HG02642 (cell line): ENCODE measurements at regions not wholly inside any gene's neighbourhood (a gene's known extent, or its start where the extent isn't known, plus 50 kb on each side); places are given as distances from the start of the nearest gene placed in this dataset.
"Not testable (repeated sequence)": the region's sequence is repeated elsewhere in the genome, so short reads cannot be mapped to it uniquely, and the experiment has no call there.

ENCODE experiments used
- ATAC-seq: cut with Tn5 transposase; IDR thresholded peaks from one replicate; pipeline ENCODE4 v1.9.1; 2021; ENCODE audit warnings: mild to moderate bottlenecking; ENCODE audit not compliant: unreplicated experiment, poor library complexity

DNA sequence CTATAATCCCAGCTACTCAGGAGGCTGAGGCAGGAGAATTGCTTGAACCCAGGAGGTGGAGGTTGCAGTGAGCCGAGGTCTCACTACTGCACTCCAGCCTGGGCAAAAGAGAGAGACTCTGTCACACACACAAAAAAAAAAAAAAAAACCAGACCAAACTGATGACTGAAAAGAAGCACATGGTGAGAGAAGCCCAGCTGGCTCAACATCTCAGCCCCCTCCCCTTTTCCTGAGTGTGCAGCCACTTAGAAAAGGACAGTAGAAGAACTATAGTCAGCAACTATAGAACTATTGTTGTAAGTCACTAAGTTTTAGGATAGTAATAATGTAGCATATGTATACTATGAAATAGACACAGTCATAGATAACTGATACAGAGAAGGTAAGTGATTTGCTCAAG, 87.2 kb upstream of the RALGPS2 start:
- no peak for ATAC-seq

DNA sequence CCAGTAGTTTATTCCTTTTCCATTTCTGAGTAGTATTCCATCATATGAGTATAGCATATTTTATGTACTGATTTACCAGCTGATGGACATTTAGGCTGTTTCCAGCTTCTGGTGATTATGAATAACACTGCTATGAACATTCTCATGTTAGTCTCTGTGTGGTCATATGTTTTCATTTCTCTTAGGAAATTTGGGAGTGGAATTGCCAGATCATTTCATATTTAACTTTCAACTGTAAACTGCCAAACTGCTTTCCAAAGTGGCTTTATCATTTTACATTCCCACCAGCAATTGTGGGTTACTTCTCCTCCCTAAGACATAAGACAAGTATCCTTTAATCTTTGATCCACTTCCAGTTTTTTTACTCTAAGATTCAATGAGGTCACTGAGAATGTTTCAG, 85.7 kb upstream of the RALGPS2 start:
- no peak for ATAC-seq

DNA sequence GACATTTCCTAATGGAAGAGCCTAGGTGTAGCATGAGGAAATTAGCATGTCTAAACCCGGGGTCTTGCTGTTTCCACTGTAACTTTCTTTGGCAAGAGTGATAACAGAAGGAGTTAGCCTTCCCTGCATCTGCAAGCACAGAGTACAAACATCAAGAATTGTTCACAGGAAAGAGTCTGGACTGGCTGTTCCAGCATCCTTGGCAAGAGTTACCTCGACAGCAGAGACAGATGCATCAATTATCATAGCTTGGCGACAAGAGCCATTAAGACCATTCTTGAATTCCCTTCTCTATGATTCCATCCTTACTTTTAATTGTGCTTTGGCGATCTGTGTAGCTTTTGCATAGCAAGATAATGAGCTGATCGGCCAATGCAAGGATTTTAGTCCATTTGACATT, 82.8 kb upstream of the RALGPS2 start:
- no peak for ATAC-seq

DNA sequence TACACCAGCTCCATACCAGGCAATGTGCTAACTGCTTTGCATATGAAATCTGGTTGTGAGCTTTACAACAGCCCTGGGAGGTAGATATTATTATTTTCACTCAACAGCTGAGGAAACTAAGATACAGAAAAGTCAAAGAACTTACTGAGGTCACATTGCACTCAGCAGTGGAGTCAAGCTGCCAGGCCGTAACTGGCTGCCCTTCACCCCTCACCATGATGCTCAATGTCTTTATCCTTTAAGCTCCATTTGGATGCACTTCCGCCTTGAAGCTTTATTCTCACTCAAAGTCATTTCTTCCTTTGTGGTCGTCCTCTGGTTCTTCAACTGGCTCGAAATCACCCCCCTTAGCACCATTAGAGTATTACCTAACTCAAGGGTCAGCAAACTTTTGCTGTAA, 81.7 kb upstream of the RALGPS2 start:
- no peak for ATAC-seq

DNA sequence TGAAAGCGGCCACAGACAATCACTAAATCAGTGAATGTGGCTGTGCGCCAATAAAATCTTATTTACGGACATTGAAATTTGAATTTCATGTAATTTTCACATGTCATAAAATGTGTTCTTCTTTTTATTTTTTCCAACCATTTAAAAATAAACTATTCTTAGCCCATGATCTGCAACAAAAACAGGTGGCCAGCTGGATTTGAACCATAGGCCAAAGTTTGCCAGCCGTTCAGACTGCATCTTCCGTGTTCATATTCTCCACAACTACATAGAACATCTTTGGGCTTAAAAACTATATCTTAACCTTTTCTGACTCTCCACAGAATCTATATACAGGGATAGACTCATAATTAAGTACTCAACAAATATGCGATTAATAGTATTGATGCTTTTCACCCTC, 81.2 kb upstream of the RALGPS2 start:
- no peak for ATAC-seq

DNA sequence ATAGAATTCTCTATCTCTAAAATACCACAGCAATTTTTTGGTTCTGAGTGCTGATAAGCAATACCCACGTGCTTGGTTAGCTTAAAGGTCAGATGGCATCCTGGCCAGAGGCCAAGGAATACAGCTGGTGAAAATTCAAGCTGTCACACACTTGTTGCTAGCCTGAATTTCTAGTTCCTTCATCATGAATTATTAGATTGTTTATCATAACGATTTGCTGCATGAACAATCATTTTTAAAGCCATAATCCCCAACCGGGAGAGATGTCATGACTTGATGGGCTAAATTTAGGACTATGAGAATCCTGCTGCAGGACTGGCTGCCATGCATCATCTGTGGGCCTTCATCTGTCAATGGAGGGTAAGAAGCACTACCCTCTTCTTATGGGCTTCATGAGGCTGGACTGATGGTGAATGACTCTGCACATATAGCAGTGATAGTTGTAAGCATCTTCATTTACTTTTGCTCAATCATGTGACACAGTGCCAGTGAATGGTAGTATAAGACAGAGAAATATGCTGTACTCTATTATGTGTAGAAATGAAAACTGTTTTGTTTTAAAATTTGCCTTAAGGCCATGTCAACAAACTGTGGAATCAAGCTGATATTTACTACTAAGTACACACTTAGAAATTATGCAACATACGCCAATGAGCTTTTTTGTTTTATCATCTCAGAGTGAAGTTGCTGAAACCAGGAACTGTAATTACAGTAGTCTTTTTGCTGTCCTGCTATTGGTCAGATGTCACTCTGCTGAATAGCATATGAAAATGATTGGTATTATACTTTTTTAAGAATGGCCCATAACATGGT, 80.5 kb upstream of the RALGPS2 start:
- ATAC-seq: no peak

DNA sequence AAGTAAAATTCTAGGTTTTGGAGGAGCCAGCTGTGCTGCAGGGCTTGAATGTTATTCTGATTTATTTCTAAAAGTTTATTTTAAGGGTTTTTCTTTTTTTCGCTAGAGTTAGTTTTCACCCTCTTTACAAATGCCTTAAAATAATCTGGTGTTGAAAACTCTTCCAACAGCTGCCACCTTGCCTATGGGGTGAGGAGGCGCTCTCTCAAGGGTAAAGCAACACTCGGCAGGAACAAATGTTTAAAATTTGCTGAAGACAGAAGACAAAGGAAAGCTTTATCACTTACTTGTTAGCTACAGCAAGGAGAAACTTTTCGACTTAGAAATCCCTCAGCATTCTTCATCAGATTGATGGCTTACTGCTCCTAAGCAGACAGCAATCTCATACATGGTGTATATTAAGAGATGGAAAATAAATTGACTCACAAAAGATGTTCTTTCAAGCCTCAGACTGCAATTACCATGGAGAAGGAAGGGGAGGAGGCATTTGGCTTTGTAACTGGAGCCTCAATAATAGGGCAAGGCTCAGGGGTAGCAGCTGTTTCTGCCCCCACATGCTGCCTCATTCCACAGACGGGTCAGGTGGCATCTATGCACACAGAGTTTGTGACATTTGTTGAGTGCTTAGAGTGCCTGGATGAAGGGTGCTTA, 79.8 kb upstream of the RALGPS2 start:
- no peak for ATAC-seq

DNA sequence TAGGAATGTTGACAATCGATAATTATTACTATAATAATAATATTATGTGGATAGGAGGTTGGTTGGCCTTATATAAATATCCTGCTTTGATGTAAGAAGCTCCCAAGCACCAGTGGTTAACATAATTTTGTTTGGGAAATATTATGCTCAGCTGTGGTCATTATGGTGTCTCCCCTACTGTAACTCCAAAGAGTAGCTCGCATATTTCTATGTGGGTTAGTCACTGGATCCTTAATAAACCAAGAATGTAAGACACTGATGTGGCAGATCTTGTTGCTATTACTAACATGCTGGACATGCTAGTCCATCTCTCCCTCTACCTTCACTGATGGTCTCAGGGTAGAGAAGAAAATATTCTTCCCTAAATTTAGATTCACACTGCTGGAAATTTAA, 79.2 kb upstream of the RALGPS2 start:
- ATAC-seq: no peak

DNA sequence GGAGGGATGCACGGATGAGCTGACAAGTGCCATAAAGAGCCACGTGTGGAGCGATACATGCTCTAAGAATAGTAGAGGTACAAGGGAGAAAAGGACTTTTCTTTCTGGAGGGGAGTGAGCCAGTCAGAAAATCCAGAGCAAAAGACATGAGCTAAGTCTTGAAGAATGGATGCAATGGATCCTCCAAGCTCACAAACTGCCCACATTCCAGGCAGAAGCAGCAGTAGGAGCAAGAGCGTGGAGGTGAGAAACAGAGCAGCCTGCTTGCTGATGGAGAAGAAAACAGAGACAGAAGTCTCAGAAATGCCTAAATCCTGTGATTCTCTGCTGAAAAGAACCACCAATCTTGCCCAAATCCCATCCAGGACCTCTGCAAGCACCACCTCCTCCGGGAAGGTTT, 78.2 kb upstream of the RALGPS2 start:
- ATAC-seq: no peak

DNA sequence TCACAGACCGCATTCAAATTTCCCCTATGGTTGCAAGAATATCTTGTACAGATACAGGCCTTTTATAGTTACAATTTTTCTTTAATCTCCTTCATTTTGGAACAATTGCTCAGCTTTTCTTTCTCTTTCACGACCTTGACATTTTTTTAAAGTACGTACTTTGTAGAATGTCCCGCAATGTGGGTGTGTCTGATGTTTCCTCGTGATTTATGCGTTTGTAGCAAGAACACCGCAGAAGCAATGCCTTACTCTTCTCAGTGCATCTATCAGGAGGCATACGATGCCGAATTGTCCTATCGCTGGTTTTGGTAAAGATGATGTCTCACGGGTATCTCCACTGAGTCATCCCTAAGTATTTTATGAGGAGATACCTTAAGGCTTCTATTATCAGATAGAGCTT, 76.9 kb upstream of the RALGPS2 start:
- no peak for ATAC-seq

DNA sequence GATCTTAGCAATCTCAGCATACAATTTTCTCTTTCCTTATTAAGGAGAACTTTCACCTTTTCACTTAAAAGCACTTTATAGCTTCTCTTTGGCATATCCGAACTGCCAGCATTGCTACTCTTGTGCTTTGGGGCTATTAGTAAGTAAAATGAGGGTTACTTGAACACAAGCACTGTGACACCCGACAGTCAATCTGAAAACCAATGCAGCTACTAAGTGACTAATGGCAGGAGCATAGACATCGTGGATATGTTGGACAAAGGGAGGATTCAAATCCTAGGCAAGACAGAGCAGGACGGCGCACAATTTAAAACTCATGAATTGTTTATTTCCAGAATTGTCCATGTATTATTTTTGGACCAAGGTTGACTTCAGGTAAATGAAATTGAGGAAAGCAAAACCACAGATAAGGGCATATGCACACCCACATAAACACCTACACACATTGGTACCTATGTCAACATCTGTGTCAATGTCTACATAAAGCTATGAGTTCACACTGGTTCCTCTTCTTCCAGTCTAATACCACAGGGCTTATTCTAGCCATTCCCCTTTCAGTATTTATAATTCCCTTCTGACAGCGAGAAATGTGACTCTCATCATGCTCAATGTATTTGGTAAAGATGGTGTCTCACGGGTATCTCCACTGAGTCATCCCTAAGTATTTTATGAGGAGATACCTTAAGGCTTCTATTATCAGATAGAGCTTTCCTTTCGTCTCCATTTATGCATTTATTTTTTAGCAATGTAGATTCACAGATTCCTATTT, 75.3 kb upstream of the RALGPS2 start:
- ATAC-seq: no peak

DNA sequence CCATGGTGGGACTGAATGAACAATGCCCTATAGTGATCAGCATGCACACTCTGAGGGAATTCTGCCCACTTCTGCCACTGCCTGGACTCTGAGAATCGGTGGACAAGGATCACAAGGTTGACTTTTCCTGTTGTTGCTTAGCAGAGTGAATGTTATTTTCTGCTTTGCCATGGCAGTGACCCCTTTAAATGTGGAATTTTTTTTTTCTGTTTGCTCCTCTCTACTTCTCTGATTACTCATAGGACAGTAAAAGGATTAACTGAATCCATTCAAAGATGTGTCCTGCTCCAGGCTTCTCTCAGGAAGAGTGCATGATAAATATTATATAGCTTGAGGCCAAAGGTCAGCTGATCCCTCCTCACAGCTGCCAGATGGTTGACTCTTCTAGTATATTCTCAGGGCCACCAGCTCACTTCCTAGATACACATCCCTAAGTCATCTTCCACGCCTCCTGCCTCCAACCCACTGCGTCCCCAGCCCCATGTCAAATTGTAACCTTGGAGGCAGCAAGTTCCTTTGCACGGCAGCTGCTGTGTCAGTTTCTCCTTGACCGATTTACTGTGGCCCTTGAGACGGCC, 74.0 kb upstream of the RALGPS2 start:
- no peak for ATAC-seq

DNA sequence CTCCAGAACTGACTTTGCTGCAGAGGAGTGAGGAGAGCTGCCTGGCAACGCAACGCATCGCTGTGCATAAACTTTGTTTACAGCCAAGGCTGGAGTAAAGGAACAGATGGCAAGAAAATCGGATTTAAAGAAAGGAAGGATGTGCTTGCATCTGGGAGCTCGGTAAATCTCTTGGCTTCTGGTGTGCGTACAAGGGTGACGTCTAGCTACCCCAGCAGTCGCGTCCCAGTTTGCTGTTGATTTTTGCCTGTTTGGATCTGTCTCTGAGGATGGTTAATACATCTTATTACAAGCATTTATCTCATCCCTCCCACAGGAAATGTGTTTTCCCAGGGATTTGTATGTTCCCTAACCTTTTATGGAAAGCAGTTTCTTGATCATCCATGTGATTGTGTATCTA, 73.3 kb upstream of the RALGPS2 start:
- ATAC-seq: no peak

DNA sequence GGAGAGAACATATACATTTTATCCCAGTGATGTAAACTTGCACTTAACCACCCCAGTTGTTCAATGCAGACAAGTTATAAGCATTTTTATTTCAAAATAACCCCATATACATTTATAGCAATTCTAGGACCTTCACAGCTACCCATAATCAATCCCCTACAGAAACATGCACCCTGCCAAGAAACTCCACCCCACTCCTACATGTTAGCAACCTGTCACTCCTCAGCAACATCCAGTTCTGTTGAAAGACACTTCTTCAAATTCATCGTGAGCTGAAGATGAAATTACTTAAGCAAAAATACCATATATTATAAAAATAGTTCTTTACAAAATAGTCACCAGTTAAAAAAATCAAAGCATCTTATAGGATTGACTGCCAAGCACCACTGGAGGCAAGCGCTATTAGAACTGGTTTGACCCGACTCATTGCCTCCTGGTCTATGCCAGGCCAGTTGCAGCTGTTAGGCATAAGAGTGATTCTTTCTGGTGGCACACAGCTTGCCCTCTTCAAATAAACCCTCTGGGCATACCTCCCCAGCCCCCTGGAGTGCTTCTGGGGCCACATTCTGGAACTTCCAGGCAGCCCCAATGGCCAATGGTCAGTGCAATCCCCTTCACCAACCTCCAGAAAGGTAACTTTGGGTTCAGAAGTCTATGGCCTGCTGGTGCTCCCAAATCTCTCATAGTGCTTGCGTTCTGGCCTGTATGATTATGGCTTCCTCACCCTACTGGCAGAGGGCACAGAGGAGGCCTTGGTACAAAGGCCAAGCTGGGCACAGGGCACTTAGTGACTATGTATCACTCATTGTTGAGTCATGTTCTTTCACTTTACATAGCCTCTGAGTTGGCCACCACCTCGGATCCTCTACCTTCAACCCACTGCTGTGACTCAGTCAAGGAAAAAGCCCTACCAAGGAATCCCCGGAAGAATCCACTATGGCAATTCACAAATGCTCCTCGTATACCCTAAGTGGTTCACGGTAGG, 72.2 kb upstream of the RALGPS2 start:
- no peak for ATAC-seq

DNA sequence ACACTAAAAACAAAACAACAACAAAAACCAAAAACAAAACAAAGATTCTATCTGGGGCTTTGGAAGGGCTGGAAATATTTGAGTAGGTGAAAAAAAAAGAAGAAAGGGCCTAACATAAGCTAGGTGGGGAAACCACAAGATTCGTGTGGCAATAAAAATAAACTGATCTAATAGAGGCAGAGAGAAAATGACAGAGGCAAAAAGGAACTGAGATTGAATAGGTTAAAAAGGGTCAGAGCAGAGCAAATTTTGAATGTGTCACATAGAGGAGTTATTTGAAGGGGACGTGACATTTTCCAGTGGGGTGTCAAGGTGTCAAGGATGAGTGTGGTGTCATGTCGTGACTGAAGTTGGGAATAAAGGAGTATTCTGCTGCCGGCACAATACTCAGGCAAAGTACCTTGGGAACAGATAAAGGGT, 65.2 kb upstream of the RALGPS2 start:
- peak; percentile 60 for ATAC-seq

DNA sequence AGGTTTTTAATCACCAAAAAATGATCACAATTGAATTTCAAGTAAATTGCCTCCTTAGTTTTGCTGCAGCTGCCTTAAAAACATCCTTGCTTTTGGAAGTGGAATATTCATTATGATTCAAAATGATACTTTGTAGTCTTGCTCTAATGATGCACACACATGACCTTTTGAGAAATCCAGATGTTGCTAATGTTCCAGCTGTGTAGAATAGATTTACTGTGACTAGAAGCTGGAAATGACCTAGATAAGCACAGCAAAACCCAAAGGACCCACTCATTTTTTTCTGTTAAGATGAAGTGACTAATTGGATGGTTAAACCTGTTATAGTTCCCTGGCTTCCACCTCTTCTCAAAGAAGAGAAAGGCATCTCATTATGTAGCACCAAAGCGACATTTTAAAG, 64.6 kb upstream of the RALGPS2 start:
- ATAC-seq: no peak

DNA sequence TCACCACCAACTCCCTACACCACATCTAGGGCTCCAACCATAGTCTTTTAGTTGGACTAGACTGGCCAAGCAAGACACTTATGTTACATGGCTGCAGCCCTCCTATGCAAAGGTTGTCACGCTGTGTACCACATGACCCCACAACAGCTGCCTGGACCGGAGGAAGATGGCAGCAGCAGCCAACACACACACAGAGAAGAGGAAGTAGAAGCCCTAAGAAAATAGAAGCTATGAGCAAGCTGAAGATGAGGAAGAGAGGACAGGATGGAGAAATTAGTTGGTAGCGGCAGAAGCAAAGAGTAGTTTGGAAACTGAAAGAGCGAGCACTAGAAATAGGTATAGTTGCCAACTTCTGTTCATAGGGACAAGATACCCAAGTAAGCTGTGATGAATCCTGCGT, 60.8 kb upstream of the RALGPS2 start:
- ATAC-seq: peak; percentile 85

DNA sequence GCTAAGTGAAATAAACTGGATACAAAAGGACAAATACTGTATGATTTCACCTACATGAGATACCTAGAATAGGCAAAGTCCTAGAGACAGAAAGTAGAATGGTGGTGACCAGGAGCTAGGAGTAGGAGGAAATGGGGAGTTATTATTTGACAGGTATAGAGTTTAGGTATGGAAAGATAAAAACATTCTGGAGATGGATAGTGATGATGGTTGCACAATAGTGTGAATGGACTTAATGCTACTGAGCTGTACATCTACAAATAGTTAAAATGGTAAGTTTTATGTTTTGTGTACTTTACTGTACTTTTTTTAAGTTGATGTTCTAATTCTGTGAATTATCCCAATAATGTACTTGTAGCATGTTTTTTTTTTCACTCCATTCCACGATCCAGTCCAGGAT, 59.5 kb upstream of the RALGPS2 start:
- ATAC-seq: no peak

DNA sequence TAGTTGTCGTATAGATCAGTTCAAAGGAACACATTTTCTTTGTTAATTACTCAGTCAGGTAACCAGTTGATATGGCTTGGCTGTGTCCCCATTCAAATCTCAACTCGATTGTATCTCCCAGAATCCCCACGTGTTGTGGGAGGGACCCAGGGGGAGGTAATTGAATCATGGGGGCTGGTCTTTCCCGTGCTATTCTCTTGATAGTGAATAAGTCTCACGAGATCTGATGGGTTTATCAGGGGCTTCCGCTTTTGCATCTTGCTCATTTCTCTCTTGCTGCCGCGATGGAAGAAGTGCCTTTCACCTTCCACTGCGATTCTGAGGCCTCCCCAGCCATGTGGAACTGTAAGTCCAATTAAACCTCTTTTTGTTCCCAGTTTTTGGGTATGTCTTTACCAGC, 58.2 kb upstream of the RALGPS2 start:
- not testable (repeated sequence) for ATAC-seq

DNA sequence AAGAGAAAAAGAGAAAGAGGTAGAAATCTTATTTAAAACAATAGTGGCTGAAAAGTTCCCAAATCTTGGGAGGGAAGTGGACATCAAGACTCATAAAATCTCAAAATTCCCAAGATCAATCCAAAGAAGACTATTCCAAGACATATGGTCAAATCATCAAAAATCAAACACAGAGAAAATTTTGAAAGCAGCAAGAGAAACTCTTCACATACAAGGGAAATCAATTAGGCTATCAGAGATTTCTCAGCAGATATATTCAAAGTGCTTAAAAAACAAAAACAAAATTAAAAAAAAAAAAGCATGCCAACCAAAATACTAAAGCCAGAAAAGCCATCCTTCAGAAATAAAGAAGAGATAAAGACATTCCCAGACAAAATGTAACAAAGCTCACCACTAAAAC, 52.6 kb upstream of the RALGPS2 start:
- ATAC-seq: no peak
